Tibial nerve (tissue), 4 donors: ENCODE measurements at regions not wholly inside any gene's neighbourhood (a gene's known extent, or its start where the extent isn't known, plus 50 kb on each side); places are given as distances from the start of the nearest gene placed in this dataset.
"Not testable (repeated sequence)": the region's sequence is repeated elsewhere in the genome, so short reads cannot be mapped to it uniquely, and the experiment has no call there.

ENCODE experiments used
- DNase-seq, 2 donors: peaks; one replicate each; pipeline ENCODE4 v3.0.0-alpha.2; 2019; ENCODE audit warnings: low spot score in 2 of 2
- H3K27ac ChIP-seq, 4 donors: fragments of 200-600 bp; sonication (generic) in 3 of 4; one replicate each; pipeline ENCODE4 v1.5.1; 2017 to 2019; ENCODE audit warnings: mild to moderate bottlenecking in 1 of 4
- H3K27me3 ChIP-seq, 2 donors: fragments of 200-600 bp; sonication (generic) in 1 of 2; one replicate each; pipeline versions ENCODE4 v1.5.1 to v1.6.0; 2017 to 2019
- H3K36me3 ChIP-seq, 3 donors: fragments of 200-600 bp; sonication (generic); one replicate each; pipeline ENCODE4 v1.5.1; 2018 to 2019
- H3K4me1 ChIP-seq, 4 donors: fragments of 200-600 bp; sonication (generic) in 3 of 4; one replicate each; pipeline ENCODE4 v1.5.1; 2017 to 2019
- H3K4me3 ChIP-seq, 4 donors: fragments of 200-600 bp; sonication (generic) in 3 of 4; one replicate each; pipeline ENCODE4 v1.5.1; 2017 to 2019; ENCODE audit warnings: mild to moderate bottlenecking in 1 of 4, moderate library complexity in 1 of 4
- H3K9me3 ChIP-seq, 4 donors: fragments of 200-600 bp; sonication (generic) in 3 of 4; one replicate each; pipeline ENCODE4 v1.5.1; 2017 to 2019
- EP300 ChIP-seq, 2 donors: sonication (generic); formaldehyde crosslinking; IDR thresholded peaks; one replicate each; pipeline ENCODE4 v1.6.1; 2017; ENCODE audit warnings: antibody characterized with exemption in 2 of 2, mild to moderate bottlenecking in 1 of 2
- POLR2A ChIP-seq, 2 donors: fragments of 450-650 bp; IDR thresholded peaks; one replicate each; pipeline ENCODE4 v1.6.1; 2017; ENCODE audit warnings: antibody characterized with exemption in 2 of 2, mild to moderate bottlenecking in 2 of 2, moderate library complexity in 2 of 2
- WGBS, 2 donors: methylation state at CpG; one replicate each; pipeline ENCODE4 v1.1.5; 2018; 5-methylcytosine and 5-hydroxymethylcytosine counted together
- TF ChIP-seq, protein P1 (sequence below), 5 experiments: fragments of 200-600 bp in 3 of 5; fragments of 450-650 bp in 2 of 5; sonication (generic) in 3 of 5; IDR thresholded peaks; one replicate each; pipeline ENCODE4 v1.5.1; 2016 to 2019; ENCODE audit warnings: antibody characterized with exemption in 5 of 5, mild to moderate bottlenecking in 3 of 5, moderate library complexity in 2 of 5

DNA sequence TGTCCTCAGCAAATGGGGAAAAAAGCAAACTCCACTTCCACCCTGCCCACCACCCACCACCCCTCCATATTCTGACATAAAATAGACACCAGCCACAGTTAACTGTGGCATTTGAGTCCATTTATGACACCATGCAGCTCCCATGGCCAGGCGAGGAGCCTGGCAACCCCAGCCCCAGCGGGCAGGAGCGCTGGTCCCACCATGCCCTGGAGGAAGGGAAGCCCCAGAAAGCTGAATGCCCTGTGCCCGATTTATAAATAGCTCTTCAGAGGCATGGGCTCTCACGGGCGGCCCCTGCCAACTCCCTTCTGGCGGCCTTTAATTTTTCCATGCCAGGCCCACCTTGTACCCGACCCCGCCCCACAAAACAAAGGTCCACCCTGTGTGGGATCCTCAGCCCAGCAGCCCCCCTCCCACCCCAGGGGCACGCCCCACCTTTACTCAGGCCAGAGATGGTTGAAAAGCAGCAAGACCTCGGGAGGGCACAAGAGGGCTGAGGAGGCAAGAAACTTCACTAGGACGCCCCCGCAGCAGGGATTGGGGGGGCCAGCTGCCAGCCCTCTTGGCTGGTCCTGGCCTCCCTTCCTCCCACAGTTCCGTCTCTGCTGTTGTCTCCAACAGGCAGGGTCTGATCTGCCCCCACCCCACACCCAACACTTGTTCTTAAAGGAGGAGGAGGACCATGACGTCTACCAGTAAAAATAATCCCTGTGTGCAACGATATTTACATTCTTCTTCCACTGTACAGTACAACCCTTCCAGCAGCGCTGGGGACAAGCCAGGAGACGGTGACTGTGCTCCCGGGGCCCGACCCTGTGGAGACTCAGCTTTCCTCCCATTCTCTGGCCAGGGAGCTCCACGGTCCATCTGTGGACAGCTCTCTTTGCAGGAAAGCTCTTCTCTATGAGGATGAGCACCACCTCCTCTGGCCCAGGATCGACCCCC lies 115.6 kb upstream of the CDYL start:
- H3K36me3 ChIP-seq, result no peaks in the 10 kb centered on the region
- H3K4me3 ChIP-seq, result no peak overlapping the region
- no peak overlapping the region for H3K27ac ChIP-seq

DNA sequence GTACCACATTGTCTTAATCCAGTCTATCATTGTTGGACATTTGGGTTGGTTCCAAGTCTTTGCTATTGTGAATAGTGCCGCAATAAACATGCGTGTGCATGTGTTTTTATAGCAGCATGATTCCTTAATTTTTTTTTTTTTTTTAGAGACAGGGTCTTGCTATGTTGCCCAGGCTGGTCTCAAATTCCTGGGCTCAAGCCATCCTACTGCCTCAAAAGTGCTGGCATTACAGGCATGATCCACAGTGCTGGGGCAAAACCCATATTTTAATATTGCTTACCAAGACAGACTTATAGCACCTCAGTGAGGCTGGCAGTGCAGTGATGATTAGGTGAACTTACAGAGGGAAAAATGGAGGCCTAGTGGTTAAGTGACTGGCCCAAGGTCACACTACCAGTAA lies 116.5 kb upstream of the CDYL start:
- H3K4me3 ChIP-seq, H3K27ac ChIP-seq, H3K9me3 ChIP-seq, H3K36me3 ChIP-seq, H3K27me3 ChIP-seq, DNase-seq, H3K4me1 ChIP-seq: not testable (repeated sequence)
- 89 to 100% methylated on average over 2 of the region's 2 CpGs for WGBS, 2 donors

More for the DNA sequence above, 115.6 kb upstream of the CDYL start:
- H3K9me3 ChIP-seq, result no peaks in the 10 kb centered on the region
- DNase-seq, result no peak
- H3K4me1 ChIP-seq, result no peaks in the 10 kb centered on the region
- 70 to 78% methylated on average over 21 to 22 of the region's 22 CpGs for WGBS, 2 donors
- H3K27me3 ChIP-seq, result no peaks in the 10 kb centered on the region
- TF ChIP-seq, protein P1, sequence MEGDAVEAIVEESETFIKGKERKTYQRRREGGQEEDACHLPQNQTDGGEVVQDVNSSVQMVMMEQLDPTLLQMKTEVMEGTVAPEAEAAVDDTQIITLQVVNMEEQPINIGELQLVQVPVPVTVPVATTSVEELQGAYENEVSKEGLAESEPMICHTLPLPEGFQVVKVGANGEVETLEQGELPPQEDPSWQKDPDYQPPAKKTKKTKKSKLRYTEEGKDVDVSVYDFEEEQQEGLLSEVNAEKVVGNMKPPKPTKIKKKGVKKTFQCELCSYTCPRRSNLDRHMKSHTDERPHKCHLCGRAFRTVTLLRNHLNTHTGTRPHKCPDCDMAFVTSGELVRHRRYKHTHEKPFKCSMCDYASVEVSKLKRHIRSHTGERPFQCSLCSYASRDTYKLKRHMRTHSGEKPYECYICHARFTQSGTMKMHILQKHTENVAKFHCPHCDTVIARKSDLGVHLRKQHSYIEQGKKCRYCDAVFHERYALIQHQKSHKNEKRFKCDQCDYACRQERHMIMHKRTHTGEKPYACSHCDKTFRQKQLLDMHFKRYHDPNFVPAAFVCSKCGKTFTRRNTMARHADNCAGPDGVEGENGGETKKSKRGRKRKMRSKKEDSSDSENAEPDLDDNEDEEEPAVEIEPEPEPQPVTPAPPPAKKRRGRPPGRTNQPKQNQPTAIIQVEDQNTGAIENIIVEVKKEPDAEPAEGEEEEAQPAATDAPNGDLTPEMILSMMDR (IDR thresholded peaks at IDR 0.05), result no peak
- TF ChIP-seq POLR2A (IDR thresholded peaks at IDR 0.05) (no peak), EP300 (IDR thresholded peaks at IDR 0.05) (no peak)

DNA sequence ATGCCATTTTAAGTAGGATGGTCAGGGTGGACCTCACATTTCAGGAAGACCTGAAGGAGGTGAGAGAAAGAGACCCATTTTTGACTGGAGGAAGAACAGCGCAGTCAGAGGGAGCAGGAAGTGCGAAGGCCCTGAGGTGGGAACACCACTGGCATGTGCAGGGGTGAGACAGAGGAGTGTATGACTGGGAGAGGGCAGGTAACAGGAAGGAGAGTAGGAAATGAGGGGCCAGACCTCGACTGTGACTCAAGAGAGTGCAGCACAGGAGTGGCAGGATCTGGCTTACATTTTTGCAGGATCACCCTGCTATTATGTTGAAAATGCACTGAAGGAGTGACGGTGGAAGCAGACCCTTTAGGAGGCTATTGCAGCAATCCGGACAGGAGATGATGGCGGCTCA lies 117.7 kb upstream of the CDYL start:
- TF ChIP-seq, protein P1 (IDR thresholded peaks at IDR 0.05), result no peak
- TF ChIP-seq EP300 (IDR thresholded peaks at IDR 0.05), result no peak
- no peak for TF ChIP-seq POLR2A (IDR thresholded peaks at IDR 0.05)
- H3K4me3 ChIP-seq, result no peak overlapping the region
- no peak overlapping the region for H3K27ac ChIP-seq
- WGBS, 2 donors, result 82 to 84% methylated on average over 6 of the region's 6 CpGs
- H3K4me1 ChIP-seq, result no peaks in the 10 kb centered on the region
- no peaks in the 10 kb centered on the region for H3K27me3 ChIP-seq
- H3K9me3 ChIP-seq, result no peaks in the 10 kb centered on the region
- no peaks in the 10 kb centered on the region for H3K36me3 ChIP-seq
- no peak for DNase-seq

DNA sequence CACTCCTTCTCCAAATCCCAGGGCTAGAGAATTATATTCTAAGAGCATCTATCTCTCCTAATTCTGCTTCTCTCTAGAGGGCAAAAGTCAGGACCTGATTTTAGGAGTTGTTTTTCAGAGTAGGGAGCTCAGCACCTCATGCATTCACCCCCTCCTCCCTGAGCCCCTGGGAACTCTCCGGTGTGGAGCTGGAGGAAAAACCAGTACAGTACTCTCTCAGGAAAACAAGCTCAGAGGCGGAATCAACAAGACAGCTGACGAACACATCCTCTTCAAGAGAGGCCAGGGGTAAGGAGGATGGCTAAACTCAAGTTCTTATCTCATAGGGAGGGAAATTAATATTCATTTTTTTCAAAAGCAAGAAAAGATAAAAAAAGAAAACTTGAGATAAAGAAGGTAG lies 120.1 kb upstream of the CDYL start:
- Histone ChIP-seq H3K27ac (no peak overlapping the region), H3K36me3 (no peaks in the 10 kb centered on the region), H3K4me3 (no peak overlapping the region), H3K4me1 (no peaks in the 10 kb centered on the region), H3K9me3 (peaks cover 0 to 7% (median 0%) of the 10 kb centered on the region in 4 donors), H3K27me3 (no peaks in the 10 kb centered on the region)
- no peak for DNase-seq
- no peak for TF ChIP-seq EP300 (IDR thresholded peaks at IDR 0.05)
- TF ChIP-seq, protein P1 (IDR thresholded peaks at IDR 0.05), result no peak
- no peak for TF ChIP-seq POLR2A (IDR thresholded peaks at IDR 0.05)
- 44 to 47% methylated on average over 3 of the region's 3 CpGs for WGBS, 2 donors

DNA sequence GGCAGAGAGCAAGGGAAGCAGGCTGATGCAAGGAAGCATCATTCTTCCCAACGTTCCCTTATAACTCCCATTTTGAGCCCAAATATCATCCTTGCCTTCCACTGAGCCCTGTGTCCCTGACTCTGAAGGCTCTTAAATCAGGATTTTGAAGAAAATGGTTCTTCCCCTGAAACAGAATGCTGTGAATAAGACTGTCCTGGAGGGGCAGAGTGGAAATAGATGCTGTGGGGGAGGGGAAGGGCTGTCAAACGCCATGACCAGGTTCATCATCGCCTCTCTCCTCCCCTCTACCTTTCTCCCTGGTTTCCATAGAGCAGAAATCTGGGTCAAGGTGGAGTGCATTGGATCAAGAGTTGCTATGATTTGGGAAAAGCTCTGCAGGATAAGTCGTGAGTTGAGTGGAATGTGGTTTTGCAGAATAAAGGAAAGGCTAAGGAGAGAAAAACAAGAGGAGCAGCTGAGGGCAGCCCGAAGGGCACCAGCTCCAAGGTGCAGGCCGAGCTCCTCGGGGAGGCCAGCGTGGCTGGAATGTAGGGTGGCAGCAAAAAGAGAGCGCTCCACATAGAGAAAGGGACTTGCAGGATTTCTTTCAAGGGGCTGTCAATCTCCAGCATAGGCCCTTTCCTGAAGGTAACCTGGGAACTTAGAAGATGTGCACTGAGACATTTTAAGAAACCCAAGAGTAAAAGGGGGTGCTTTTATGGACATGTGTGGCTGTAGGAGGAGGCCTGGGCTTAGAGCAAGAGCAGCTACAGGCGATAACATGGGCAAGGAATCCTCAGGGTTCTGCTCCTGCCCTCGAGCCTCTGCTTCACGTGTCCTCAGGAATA lies 120.8 kb upstream of the CDYL start:
- Histone ChIP-seq H3K27ac (no peak overlapping the region), H3K4me1 (no peaks in the 10 kb centered on the region), H3K36me3 (no peaks in the 10 kb centered on the region), H3K27me3 (no peaks in the 10 kb centered on the region), H3K9me3 (peaks cover 0 to 7% (median 0%) of the 10 kb centered on the region in 4 donors), H3K4me3 (no peak overlapping the region)
- TF ChIP-seq POLR2A (IDR thresholded peaks at IDR 0.05) (no peak), EP300 (IDR thresholded peaks at IDR 0.05) (no peak)
- TF ChIP-seq, protein P1 (IDR thresholded peaks at IDR 0.05), result no peak
- WGBS, 2 donors, result 52 to 58% methylated on average over 12 of the region's 12 CpGs
- DNase-seq, result no peak
